SU-DHL-6 (cell line): ENCODE measurements at regions not wholly inside any gene's neighbourhood (a gene's known extent, or its start where the extent isn't known, plus 50 kb on each side); places are given as distances from the start of the nearest gene placed in this dataset.

Experiments used
- H2AFZ ChIP-seq: fragments of 200-600 bp; sonication (generic); 2 replicates; pipeline ENCODE4 v1.6.1; 2014; ENCODE audit warnings: low read depth, mild to moderate bottlenecking, moderate library complexity, mixed read lengths, antibody characterized with exemption, low read length; ENCODE audit not compliant: severe bottlenecking
- H3F3A ChIP-seq: fragments of 200-600 bp; shearing (Covaris generic); 2 replicates; pipeline ENCODE4 v1.6.0; 2016; ENCODE audit warnings: antibody characterized with exemption, mild to moderate bottlenecking; ENCODE audit not compliant: insufficient read depth
- H3K27ac ChIP-seq: fragments of 200-600 bp; sonication (generic); 2 replicates; pipeline ENCODE4 v1.5.1; 2016; ENCODE audit warnings: low read depth, mild to moderate bottlenecking, low read length, moderate library complexity, mixed read lengths
- H3K27me3 ChIP-seq: fragments of 200-600 bp; sonication (generic), shearing (Covaris generic); 2 replicates; pipeline ENCODE4 v1.6.0; 2014; ENCODE audit warnings: mild to moderate bottlenecking, low read length
- H3K36me3 ChIP-seq: fragments of 200-600 bp; sonication (generic); 2 replicates; pipeline ENCODE4 v1.6.1; 2014; ENCODE audit warnings: mild to moderate bottlenecking, low read length, mixed read lengths
- H3K4me2 ChIP-seq: fragments of 300-600, 200-600 bp; shearing (Covaris generic), sonication (generic); 2 replicates; pipeline ENCODE4 v1.6.0; 2014; ENCODE audit warnings: low read length, low read depth, mild to moderate bottlenecking; ENCODE audit not compliant: poor library complexity, severe bottlenecking
- H3K4me3 ChIP-seq: fragments of 200-600 bp; sonication (generic); 2 replicates; pipeline ENCODE4 v1.5.1; 2014; ENCODE audit warnings: antibody characterized with exemption, low read length, mild to moderate bottlenecking, mixed read lengths; ENCODE audit not compliant: insufficient read depth, poor library complexity, severe bottlenecking
- H3K79me2 ChIP-seq: fragments of 200-600 bp; sonication (generic); 2 replicates; pipeline ENCODE4 v1.6.1; 2014; ENCODE audit warnings: mild to moderate bottlenecking, low read length, moderate library complexity; ENCODE audit not compliant: insufficient read depth
- H3K9ac ChIP-seq: fragments of 200-600 bp; sonication (generic); 2 replicates; pipeline ENCODE4 v1.7.0; 2014; ENCODE audit warnings: mild to moderate bottlenecking, low read length
- H3K9me2 ChIP-seq: fragments of 200-600 bp; sonication (generic); replicated peaks from 2 replicates; pipeline ENCODE4 v1.6.1; 2014; ENCODE audit warnings: low read length; ENCODE audit not compliant: insufficient read depth
- H3K9me3 ChIP-seq: fragments of 200-600 bp; sonication (generic); 2 replicates; pipeline ENCODE4 v1.6.1; 2014; ENCODE audit warnings: low read length, mixed read lengths; ENCODE audit not compliant: insufficient read depth
- H4K20me1 ChIP-seq: fragments of 200-600 bp; sonication (generic); 2 replicates; pipeline ENCODE4 v1.6.1; 2014; ENCODE audit warnings: low read depth, mild to moderate bottlenecking, antibody characterized with exemption, low read length, moderate library complexity, mixed read lengths
- EZH2phosphoT487 ChIP-seq: fragments of 200-600 bp; sonication (generic), shearing (Covaris generic); conservative IDR thresholded peaks from 2 replicates; pipeline ENCODE4 v1.6.1; 2018; ENCODE audit warnings: mild to moderate bottlenecking, antibody characterized with exemption, low read length, moderate library complexity, mixed read lengths
- TF ChIP-seq, protein P1 (sequence below): fragments of 200-600 bp; sonication (generic); IDR thresholded peaks from one replicate; pipeline ENCODE4 v1.5.1; 2017; ENCODE audit warnings: antibody characterized with exemption, mild to moderate bottlenecking, low read length, moderate library complexity; ENCODE audit not compliant: insufficient read depth, poor library complexity, severe bottlenecking

DNA sequence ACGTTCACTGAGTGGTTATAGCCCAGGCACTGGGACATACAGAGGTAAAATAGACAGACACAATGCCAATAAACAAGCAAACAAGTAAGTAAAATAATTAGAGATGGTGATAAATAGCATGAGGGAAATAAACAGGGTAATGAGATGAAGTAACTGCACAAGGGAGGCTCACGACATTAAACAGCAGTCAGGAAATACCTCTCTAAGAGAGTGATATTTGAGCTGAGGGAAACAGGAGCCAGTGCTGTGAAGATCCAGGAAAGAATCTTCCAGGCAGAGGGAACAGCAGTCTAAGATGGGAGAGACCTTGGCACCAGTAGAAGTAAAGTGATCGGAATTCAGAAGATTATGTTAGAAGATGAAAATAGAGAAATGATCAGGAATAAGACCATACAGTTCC is 279.4 kb downstream of the HINT1 start:
- no peak overlapping the region for H3K4me2 ChIP-seq
- H3K9ac ChIP-seq = no peak overlapping the region

DNA sequence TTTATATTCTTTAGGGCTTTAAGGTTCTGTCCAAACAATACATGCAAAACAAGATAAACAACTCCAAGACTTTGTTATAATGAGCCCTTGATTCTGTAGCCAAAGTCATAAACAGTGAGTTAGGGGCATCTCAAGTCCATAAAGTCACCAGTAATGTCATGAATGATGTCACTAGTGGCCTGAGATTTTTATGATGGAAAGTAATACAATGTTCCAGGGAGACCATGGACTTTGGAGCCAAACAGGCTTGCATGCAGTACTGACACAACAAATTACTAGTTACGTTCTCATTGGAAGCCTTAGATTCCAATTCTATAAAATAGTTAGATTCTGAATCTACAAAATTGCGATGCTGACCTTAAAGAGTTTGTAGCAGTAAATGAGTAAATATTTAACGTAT is 280.0 kb downstream of the HINT1 start:
- TF ChIP-seq, protein P1, sequence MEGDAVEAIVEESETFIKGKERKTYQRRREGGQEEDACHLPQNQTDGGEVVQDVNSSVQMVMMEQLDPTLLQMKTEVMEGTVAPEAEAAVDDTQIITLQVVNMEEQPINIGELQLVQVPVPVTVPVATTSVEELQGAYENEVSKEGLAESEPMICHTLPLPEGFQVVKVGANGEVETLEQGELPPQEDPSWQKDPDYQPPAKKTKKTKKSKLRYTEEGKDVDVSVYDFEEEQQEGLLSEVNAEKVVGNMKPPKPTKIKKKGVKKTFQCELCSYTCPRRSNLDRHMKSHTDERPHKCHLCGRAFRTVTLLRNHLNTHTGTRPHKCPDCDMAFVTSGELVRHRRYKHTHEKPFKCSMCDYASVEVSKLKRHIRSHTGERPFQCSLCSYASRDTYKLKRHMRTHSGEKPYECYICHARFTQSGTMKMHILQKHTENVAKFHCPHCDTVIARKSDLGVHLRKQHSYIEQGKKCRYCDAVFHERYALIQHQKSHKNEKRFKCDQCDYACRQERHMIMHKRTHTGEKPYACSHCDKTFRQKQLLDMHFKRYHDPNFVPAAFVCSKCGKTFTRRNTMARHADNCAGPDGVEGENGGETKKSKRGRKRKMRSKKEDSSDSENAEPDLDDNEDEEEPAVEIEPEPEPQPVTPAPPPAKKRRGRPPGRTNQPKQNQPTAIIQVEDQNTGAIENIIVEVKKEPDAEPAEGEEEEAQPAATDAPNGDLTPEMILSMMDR = no peak
- no peak for TF ChIP-seq EZH2phosphoT487
- Histone ChIP-seq H3K27me3 (no peaks in the 10 kb centered on the region), H3K9me2 (no peaks in the 10 kb centered on the region), H3K79me2 (no peaks in the 10 kb centered on the region), H3K27ac (no peak overlapping the region), H3K9ac (no peak overlapping the region), H2AFZ (no peak overlapping the region), H4K20me1 (no peaks in the 10 kb centered on the region), H3K36me3 (no peaks in the 10 kb centered on the region), H3F3A (no peaks in the 10 kb centered on the region), H3K4me3 (no peak overlapping the region), H3K4me2 (no peak overlapping the region), H3K9me3 (no peaks in the 10 kb centered on the region)

More for the DNA sequence above, 279.4 kb downstream of the HINT1 start:
- H3K36me3 ChIP-seq = no peaks in the 10 kb centered on the region
- no peaks in the 10 kb centered on the region for H4K20me1 ChIP-seq
- no peak overlapping the region for H3K27ac ChIP-seq
- H3K9me3 ChIP-seq = no peaks in the 10 kb centered on the region
- H3K79me2 ChIP-seq = no peaks in the 10 kb centered on the region
- no peaks in the 10 kb centered on the region for H3K9me2 ChIP-seq
- TF ChIP-seq, protein P1 = no peak
- no peak for TF ChIP-seq EZH2phosphoT487
- no peaks in the 10 kb centered on the region for H3K27me3 ChIP-seq
- H2AFZ ChIP-seq = no peak overlapping the region
- H3K4me3 ChIP-seq = no peak overlapping the region
- H3F3A ChIP-seq = no peaks in the 10 kb centered on the region

DNA sequence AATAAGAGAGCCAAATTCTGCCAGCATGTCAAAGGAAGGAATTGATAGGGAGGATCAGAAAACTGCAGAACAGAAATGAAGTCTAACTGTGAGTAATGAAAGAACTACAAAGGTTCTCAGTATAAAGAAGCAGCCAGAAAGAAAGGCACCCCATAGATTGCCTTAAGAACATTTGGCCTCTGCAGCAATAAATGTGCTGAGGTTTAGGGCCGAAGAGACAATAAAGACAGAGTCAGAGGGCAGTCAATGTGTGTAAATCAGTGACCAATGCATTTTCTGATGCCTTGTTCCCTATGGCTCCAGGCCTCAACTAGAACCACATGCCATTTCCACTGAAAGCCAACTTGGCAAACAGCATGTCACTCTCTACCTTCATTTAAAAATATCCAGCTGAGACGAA is 281.0 kb downstream of the HINT1 start:
- no peaks in the 10 kb centered on the region for H3K79me2 ChIP-seq
- H3K4me2 ChIP-seq = no peak overlapping the region
- H3K27ac ChIP-seq = no peak overlapping the region
- no peaks in the 10 kb centered on the region for H3K9me3 ChIP-seq
- H3F3A ChIP-seq = no peaks in the 10 kb centered on the region
- H3K36me3 ChIP-seq = no peaks in the 10 kb centered on the region
- H3K27me3 ChIP-seq = no peaks in the 10 kb centered on the region
- H4K20me1 ChIP-seq = no peaks in the 10 kb centered on the region
- H3K4me3 ChIP-seq = no peak overlapping the region
- no peak overlapping the region for H3K9ac ChIP-seq
- TF ChIP-seq, protein P1 = no peak
- TF ChIP-seq EZH2phosphoT487 = no peak
- H2AFZ ChIP-seq = no peak overlapping the region
- no peaks in the 10 kb centered on the region for H3K9me2 ChIP-seq

DNA sequence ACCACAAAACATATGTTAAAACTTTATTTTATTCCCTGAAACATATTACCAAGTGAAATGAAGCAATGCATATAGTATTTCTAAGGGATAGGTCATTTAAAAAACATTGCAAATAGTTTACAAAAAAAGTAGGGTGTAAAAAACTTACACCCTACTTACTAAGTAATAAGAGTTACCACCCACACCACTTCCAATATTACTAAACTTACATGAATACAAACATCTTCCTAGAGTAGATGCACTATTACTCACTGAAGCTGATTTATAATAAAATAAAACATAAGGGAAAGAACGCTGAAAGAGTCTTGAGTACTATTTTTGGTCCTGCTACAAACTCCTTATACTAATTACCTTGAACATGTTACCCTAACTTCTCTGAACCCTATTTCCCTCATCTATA is 289.4 kb downstream of the HINT1 start:
- TF ChIP-seq, protein P1 = no peak
- no peak for TF ChIP-seq EZH2phosphoT487
- no peaks in the 10 kb centered on the region for H4K20me1 ChIP-seq
- H3F3A ChIP-seq = no peaks in the 10 kb centered on the region
- no peak overlapping the region for H3K4me2 ChIP-seq
- no peak overlapping the region for H3K4me3 ChIP-seq
- H3K27ac ChIP-seq = no peak overlapping the region
- H3K9me3 ChIP-seq = no peaks in the 10 kb centered on the region
- H3K79me2 ChIP-seq = no peaks in the 10 kb centered on the region
- no peak overlapping the region for H3K9ac ChIP-seq
- H3K27me3 ChIP-seq = no peaks in the 10 kb centered on the region; the same call in 1 of the 2 replicates
- H3K9me2 ChIP-seq = no peaks in the 10 kb centered on the region
- H2AFZ ChIP-seq = no peak overlapping the region
- no peaks in the 10 kb centered on the region for H3K36me3 ChIP-seq
